A549 (cell line): ENCODE measurements at regions not wholly inside any gene's neighbourhood (a gene's known extent, or its start where the extent isn't known, plus 50 kb on each side); places are given as distances from the start of the nearest gene placed in this dataset.
A peak's percentile ranks its signal among the peaks of the same experiment; 100 is the strongest.

ENCODE experiments used
- ATAC-seq, 2 experiments: fragments of 200-7000 bp in 1 of 2; fragments of >200 bp in 1 of 2; cut with Nextera tagmentation in 1 of 2; cut with Tn5 transposase in 1 of 2; 3 replicates each; pipeline versions ENCODE4 v1.8.0 to v1.9.1; 2018 to 2020; ENCODE audit warnings: mild to moderate bottlenecking in 1 of 2, moderate library complexity in 1 of 2
- CTCF ChIA-PET: fragments of 300-600 bp; sonication (Branson Sonifier 250); formaldehyde crosslinking; extraction: SDS; loops from one replicate; lab custom pipeline; 2021; ENCODE audit warnings: antibody characterized with exemption, inconsistent platforms; lab: Yijun Ruan, JAX
- POLR2A ChIA-PET: fragments of 350-600 bp; formaldehyde crosslinking; extraction: SDS; loops from one replicate; lab custom pipeline; 2021; ENCODE audit warnings: antibody characterized with exemption, inconsistent platforms; lab: Yijun Ruan, JAX
- DNase-seq, 2 experiments: peaks; one replicate each; pipeline versions ENCODE4 v3.0.0 to v3.0.0-alpha.2; 2011 to 2016; ENCODE audit warnings: low read depth in 1 of 2, low spot score in 1 of 2
- FAIRE-seq: peaks from 2 replicates; lab custom pipeline; 2011; peaks lifted over from hg19 to GRCh38; lab: Jason Lieb, UNC
- H3K27ac ChIP-seq, 2 experiments: fragments of >200 bp; sonication (Bioruptor Twin); formaldehyde crosslinking; 3 replicates each; pipeline ENCODE4 v1.5.1; 2016 to 2017
- H3K4me1 ChIP-seq: fragments of >200 bp; sonication (Bioruptor Twin); formaldehyde crosslinking; 3 replicates; pipeline ENCODE4 v1.6.1; 2016
- H3K4me2 ChIP-seq: fragments of >200 bp; sonication (Bioruptor Twin); formaldehyde crosslinking; 3 replicates; pipeline ENCODE4 v1.6.1; 2016
- H3K4me3 ChIP-seq: fragments of >200 bp; sonication (Bioruptor Twin); formaldehyde crosslinking; 3 replicates; pipeline ENCODE4 v1.5.1; 2016
- H3K9me3 ChIP-seq: fragments of >200 bp; sonication (Bioruptor Twin); formaldehyde crosslinking; 3 replicates; pipeline ENCODE4 v1.6.1; 2016
- ATOH8 ChIP-seq: fragments of 250-450 bp; sonication (Bioruptor Pico); IDR thresholded peaks from 2 replicates; pipeline ENCODE4 v1.5.0; 2020; ENCODE audit warnings: low read depth, mild to moderate bottlenecking, moderate library complexity
- CBX8 ChIP-seq: fragments of 200-600 bp; sonication (generic); IDR thresholded peaks from 2 replicates; pipeline ENCODE4 v1.6.1; 2016
- CHD2 ChIP-seq: fragments of 150-350 bp; IDR thresholded peaks from 2 replicates; pipeline ENCODE4 v1.6.1; 2014; ENCODE audit warnings: low read length; ENCODE audit not compliant: partially characterized antibody
- EHMT2 ChIP-seq: fragments of 200-600 bp; sonication (generic); IDR thresholded peaks from 2 replicates; pipeline ENCODE4 v1.6.1; 2016; ENCODE audit warnings: antibody characterized with exemption, low read depth, mild to moderate bottlenecking, moderate library complexity
- FOSB ChIP-seq: fragments of 250-450 bp; sonication (Bioruptor Pico); IDR thresholded peaks from 2 replicates; pipeline ENCODE4 v1.5.0; 2020; ENCODE audit warnings: mild to moderate bottlenecking, moderate library complexity
- FOSL2 ChIP-seq, 2 experiments: fragments of 450-650 bp in 1 of 2; fragments of >200 bp in 1 of 2; sonication (Bioruptor Twin) in 1 of 2; formaldehyde crosslinking; IDR thresholded peaks; 2 replicates each; pipeline versions ENCODE4 v1.5.0 to v1.6.1; 2016 to 2020; ENCODE audit warnings: mild to moderate bottlenecking in 1 of 2, moderate library complexity in 1 of 2
- FOXS1 ChIP-seq: fragments of 250-450 bp; sonication (Bioruptor Pico); IDR thresholded peaks from 2 replicates; pipeline ENCODE4 v1.5.0; 2020; ENCODE audit warnings: mild to moderate bottlenecking, moderate library complexity
- HDAC2 ChIP-seq: fragments of 200-600 bp; sonication (generic); IDR thresholded peaks from 2 replicates; pipeline ENCODE4 v1.6.1; 2016
- HOXA7 ChIP-seq: fragments of 250-450 bp; sonication (Bioruptor Pico); IDR thresholded peaks from 2 replicates; pipeline ENCODE4 v1.5.0; 2020; ENCODE audit warnings: mild to moderate bottlenecking, moderate library complexity
- MAFK ChIP-seq: fragments of 450-650 bp; IDR thresholded peaks from 2 replicates; pipeline ENCODE4 v1.6.1; 2014; ENCODE audit not compliant: partially characterized antibody
- MYC ChIP-seq: IDR thresholded peaks from 2 replicates; pipeline ENCODE4 v1.6.1; 2012; ENCODE audit warnings: mild to moderate bottlenecking, inconsistent platforms, low read length, improper control_type of control experiment, borderline replicate concordance
- NFE2L2 ChIP-seq: fragments of 150-350 bp; conservative IDR thresholded peaks from 2 replicates; pipeline ENCODE4 v1.6.1; 2014; ENCODE audit warnings: low read length
- NPAS2 ChIP-seq: fragments of 250-450 bp; sonication (Bioruptor Pico); IDR thresholded peaks from 2 replicates; pipeline ENCODE4 v1.8.0; 2022; ENCODE audit warnings: mild to moderate bottlenecking, moderate library complexity, borderline replicate concordance
- NR3C1 ChIP-seq: fragments of >200 bp; sonication (Bioruptor Twin); formaldehyde crosslinking; IDR thresholded peaks from 3 replicates; pipeline ENCODE4 v1.6.1; 2017
- PHF8 ChIP-seq: fragments of 200-600 bp; sonication (generic); IDR thresholded peaks from 2 replicates; pipeline ENCODE4 v1.6.1; 2016; ENCODE audit warnings: low read depth, mild to moderate bottlenecking, antibody characterized with exemption, moderate library complexity, borderline replicate concordance
- POLR2A ChIP-seq: IDR thresholded peaks from 2 replicates; pipeline ENCODE4 v1.6.1; 2012; ENCODE audit warnings: mild to moderate bottlenecking, low read length
- RAD21 ChIP-seq, 2 experiments: fragments of >200 bp in 1 of 2; sonication (Bioruptor Twin) in 1 of 2; formaldehyde crosslinking in 1 of 2; IDR thresholded peaks in 1 of 2; conservative IDR thresholded peaks in 1 of 2; 2 replicates in 1 of 2; 3 replicates in 1 of 2; pipeline ENCODE4 v1.6.1; 2012 to 2018; ENCODE audit warnings: inconsistent platforms in 1 of 2
- RARB ChIP-seq: fragments of 250-450 bp; sonication (Bioruptor Pico); IDR thresholded peaks from 2 replicates; pipeline ENCODE4 v1.8.0; 2021; ENCODE audit warnings: mild to moderate bottlenecking, moderate library complexity
- TFCP2L1 ChIP-seq: fragments of 250-450 bp; sonication (Bioruptor Pico); IDR thresholded peaks from 2 replicates; pipeline ENCODE4 v1.5.0; 2021; ENCODE audit warnings: mild to moderate bottlenecking
- TP53 ChIP-seq: fragments of 250-450 bp; sonication (Bioruptor Pico); IDR thresholded peaks from 2 replicates; pipeline ENCODE4 v1.5.0; 2021; ENCODE audit warnings: mild to moderate bottlenecking, moderate library complexity
- USF2 ChIP-seq: fragments of 450-650 bp; IDR thresholded peaks from 2 replicates; pipeline ENCODE4 v1.6.1; 2014; ENCODE audit warnings: antibody characterized with exemption
- ZNF302 ChIP-seq: fragments of 250-450 bp; sonication (Bioruptor Pico); IDR thresholded peaks from 2 replicates; pipeline ENCODE4 v1.9.0; 2021; ENCODE audit warnings: inconsistent platforms, mild to moderate bottlenecking, moderate library complexity
- WGBS: methylation state at CpG from one replicate; pipeline ENCODE4 v1.1.6; 2017; ENCODE audit errors: missing lambda C conversion rate; 5-methylcytosine and 5-hydroxymethylcytosine counted together
- TF ChIP-seq, protein P1 (sequence below): fragments of >200 bp; sonication (Bioruptor Twin); formaldehyde crosslinking; IDR thresholded peaks from 2 replicates; pipeline ENCODE4 v1.6.1; 2016

DNA sequence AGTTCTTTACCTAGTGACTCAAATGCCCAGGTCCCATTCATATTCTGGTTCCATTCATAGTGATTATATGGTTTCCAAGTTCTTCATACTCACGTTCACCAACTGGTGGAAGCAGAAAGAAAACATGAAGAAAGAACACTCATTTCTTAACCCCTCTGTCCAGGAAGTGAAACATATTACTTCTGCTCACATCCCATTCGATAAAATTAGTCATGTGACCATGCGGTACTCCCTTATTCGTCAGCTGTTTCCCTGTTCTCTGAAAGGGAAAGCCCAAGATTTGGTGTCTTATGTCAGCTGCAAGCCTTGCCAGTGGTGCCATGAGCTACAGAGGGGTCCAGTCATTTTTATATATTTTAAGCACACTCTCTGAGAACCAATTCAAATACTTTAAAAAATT is 387.0 kb upstream of the DMAC1 start:
- Histone ChIP-seq H3K27ac (no peak overlapping the region), H3K9me3 (0 out of 3 replicates have a peak, but pooled peaks cover 2% of the 10 kb centered on the region), H3K4me1 (no peaks in the 10 kb centered on the region), H3K4me2 (no peak overlapping the region), H3K4me3 (no peak overlapping the region)
- POLR2A ChIA-PET, result no interaction called here
- FAIRE-seq (no peak), DNase-seq (no peak), ATAC-seq (no peak)
- CTCF ChIA-PET, result no interaction called here
- WGBS, result 4% methylated on average over 4 of the region's 4 CpGs
- TF ChIP-seq TP53 (CRISPR knock-in tag), result no peak
- no peak for TF ChIP-seq ATOH8 (CRISPR knock-in tag)
- TF ChIP-seq NPAS2 (CRISPR knock-in tag), result no peak
- no peak for TF ChIP-seq CHD2
- no peak for TF ChIP-seq EHMT2
- TF ChIP-seq CBX8, result no peak

- H3K4me2 ChIP-seq, result no peak overlapping the region
- TF ChIP-seq HDAC2 (no peak), PHF8 (no peak)
- H3K9me3 ChIP-seq, result no peaks in the 10 kb centered on the region
- WGBS, result 0% methylated on average over 3 of the region's 3 CpGs
- no peak for FAIRE-seq
- ChIA-PET CTCF (no interaction called here), POLR2A (no interaction called here)
- no peak for ATAC-seq
- H3K4me1 ChIP-seq, result no peaks in the 10 kb centered on the region
- no peak for DNase-seq
- no peak overlapping the region for H3K27ac ChIP-seq
- H3K4me3 ChIP-seq, result no peak overlapping the region
These were observed 384.0 kb upstream of the DMAC1 start for GRCh38 chr9:8183618-8184017.

DNA sequence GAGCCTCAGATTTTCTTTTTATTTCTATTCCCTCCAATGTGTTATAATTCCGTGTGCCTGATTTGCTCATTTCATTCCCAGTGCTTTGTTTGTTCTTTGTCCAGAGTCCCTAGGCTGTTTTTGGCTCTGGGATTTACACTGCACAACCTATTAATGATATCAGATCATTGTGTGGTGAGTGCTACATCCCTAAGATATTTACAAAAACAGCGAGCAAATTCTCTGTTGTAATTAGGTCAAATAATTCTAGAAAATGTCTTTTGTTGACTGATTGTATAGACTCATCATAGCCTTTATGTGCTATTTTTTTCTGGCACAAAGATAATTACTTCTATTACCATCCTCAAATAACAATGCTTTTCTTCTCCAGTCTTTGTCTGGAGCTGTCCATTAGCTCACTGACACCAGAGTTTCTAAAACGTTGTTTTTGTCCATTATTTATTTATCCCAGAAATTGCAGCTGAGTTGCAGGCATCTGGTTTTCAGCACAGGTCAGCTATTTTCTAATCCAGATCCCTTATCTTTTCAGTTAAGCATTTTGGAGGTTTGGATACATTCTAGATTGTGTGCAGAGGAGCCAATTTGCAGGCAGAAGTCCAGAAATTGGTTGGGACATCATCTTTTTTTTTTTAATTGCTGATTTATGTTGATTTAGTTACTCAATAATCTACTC is 379.9 kb upstream of the DMAC1 start:
- H3K4me1 ChIP-seq, result no peaks in the 10 kb centered on the region
- TF ChIP-seq MAFK, result peak; percentile 22
- no peak for TF ChIP-seq ATOH8 (CRISPR knock-in tag)
- TF ChIP-seq, all 56 proteins: peak for 1
- FAIRE-seq, result no peak
- no peak for ATAC-seq
- Histone ChIP-seq H3K4me2 (no peak overlapping the region), H3K9me3 (no peaks in the 10 kb centered on the region), H3K27ac (no peak overlapping the region), H3K4me3 (no peak overlapping the region)
- 1% methylated on average over 3 of the region's 3 CpGs for WGBS
- ChIA-PET POLR2A (no interaction called here), CTCF (interaction anchor here (0.6 kb wide), 1 partner anchor 540 kb away, joined by 3 read pairs; no protein-coding TSS in a partner anchor)
- DNase-seq, result no peak

GRCh38 chr9:8172000-8172399 is 372.4 kb upstream of the DMAC1 start:
- POLR2A ChIA-PET, result no interaction called here
- no peak for DNase-seq
- 8% methylated on average over 2 of the region's 2 CpGs for WGBS
- no peak for FAIRE-seq
- Histone ChIP-seq H3K9me3 (no peaks in the 10 kb centered on the region), H3K4me1 (no peaks in the 10 kb centered on the region), H3K4me2 (no peak overlapping the region), H3K4me3 (no peak overlapping the region), H3K27ac (no peak overlapping the region)
- CTCF ChIA-PET, result interaction anchor here (0.7 kb wide), 1 partner anchor 79 kb away, joined by 3 read pairs; no protein-coding TSS in a partner anchor
- ATAC-seq, result no peak
- TF ChIP-seq FOXS1 (CRISPR knock-in tag), result no peak
- no peak for TF ChIP-seq RAD21 (conservative IDR thresholded peaks at IDR 0.05 in 1 of 2, IDR thresholded peaks at IDR 0.05 in 1 of 2)
- TF ChIP-seq HOXA7 (CRISPR knock-in tag), result no peak
- no peak for TF ChIP-seq NFE2L2
- no peak for TF ChIP-seq HDAC2
- no peak for TF ChIP-seq TFCP2L1 (CRISPR knock-in tag)
- TF ChIP-seq RARB, result no peak
- TF ChIP-seq ATOH8 (CRISPR knock-in tag), result no peak
- no peak for TF ChIP-seq USF2
- no peak for TF ChIP-seq POLR2A
- TF ChIP-seq FOSL2 (IDR thresholded peaks at IDR 0.05), result no peak
- TF ChIP-seq FOSL2 (CRISPR knock-in tag; IDR thresholded peaks at IDR 0.05), result no peak
- TF ChIP-seq MAFK, result no peak
- TF ChIP-seq, protein P1, sequence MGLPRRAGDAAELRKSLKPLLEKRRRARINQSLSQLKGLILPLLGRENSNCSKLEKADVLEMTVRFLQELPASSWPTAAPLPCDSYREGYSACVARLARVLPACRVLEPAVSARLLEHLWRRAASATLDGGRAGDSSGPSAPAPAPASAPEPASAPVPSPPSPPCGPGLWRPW, result no peak
- TF ChIP-seq FOSB, result no peak
- no peak for TF ChIP-seq MYC
- no peak for TF ChIP-seq ZNF302
- no peak for TF ChIP-seq NR3C1
